GM23338 (cell line): ENCODE measurements at regions not wholly inside any gene's neighbourhood (a gene's known extent, or its start where the extent isn't known, plus 50 kb on each side); places are given as distances from the start of the nearest gene placed in this dataset.

Experiments
- ATAC-seq: fragments of 200-7000 bp; cut with Tn5 transposase; 3 replicates; pipeline ENCODE4 v1.9.1; 2020
- DNase-seq: peaks from one replicate; pipeline ENCODE4 v3.0.0-alpha.2; 2015; ENCODE audit warnings: low spot score
- H2AFZ ChIP-seq: fragments of 200-600 bp; sonication (generic); 2 replicates; pipeline ENCODE4 v1.8.0; 2016; ENCODE audit warnings: antibody characterized with exemption, mild to moderate bottlenecking, moderate library complexity
- H3F3A ChIP-seq: fragments of 200-600 bp; sonication (generic); replicated peaks from 2 replicates; pipeline ENCODE4 v1.8.0; 2017; ENCODE audit warnings: antibody characterized with exemption, mixed run types, low read depth
- H3K27ac ChIP-seq: fragments of 200-600 bp; sonication (generic); 2 replicates; pipeline ENCODE4 v1.6.1; 2016; ENCODE audit warnings: low read depth
- H3K27me3 ChIP-seq: fragments of 200-600 bp; sonication (generic); 2 replicates; pipeline ENCODE4 v1.8.0; 2016; ENCODE audit warnings: mild to moderate bottlenecking, mixed run types, moderate library complexity; ENCODE audit not compliant: insufficient read depth
- H3K36me3 ChIP-seq: fragments of 200-600 bp; sonication (generic); 2 replicates; pipeline ENCODE4 v1.8.0; 2016; ENCODE audit warnings: mild to moderate bottlenecking; ENCODE audit not compliant: insufficient read depth
- H3K4me1 ChIP-seq: fragments of 200-600 bp; sonication (generic); 2 replicates; pipeline ENCODE4 v1.8.0; 2016; ENCODE audit warnings: mild to moderate bottlenecking, moderate library complexity; ENCODE audit not compliant: insufficient read depth
- H3K4me2 ChIP-seq: fragments of 200-600 bp; sonication (generic); 2 replicates; pipeline ENCODE4 v1.7.1; 2017; ENCODE audit warnings: mixed run types
- H3K4me3 ChIP-seq: fragments of 200-600 bp; sonication (generic); 2 replicates; pipeline ENCODE4 v1.6.1; 2016; ENCODE audit warnings: mixed run types
- H3K79me2 ChIP-seq: fragments of 200-600 bp; sonication (generic); replicated peaks from 2 replicates; pipeline ENCODE4 v1.8.0; 2017; ENCODE audit warnings: mild to moderate bottlenecking; ENCODE audit not compliant: insufficient read depth
- H3K9me2 ChIP-seq: fragments of 200-600 bp; sonication (generic); 2 replicates; pipeline ENCODE4 v1.8.0; 2017; ENCODE audit not compliant: insufficient read depth
- H4K20me1 ChIP-seq: fragments of 200-600 bp; sonication (generic); replicated peaks from 2 replicates; pipeline ENCODE4 v1.8.0; 2017; ENCODE audit warnings: mild to moderate bottlenecking; ENCODE audit not compliant: insufficient read depth
- H3K27ac Mint-ChIP-seq: 2 replicates; pipeline ENCODE4 v1.8.0; 2020; ENCODE audit warnings: inconsistent platforms, mild to moderate bottlenecking, moderate library complexity, mixed read lengths
- H3K27me3 Mint-ChIP-seq: 3 replicates; pipeline ENCODE4 v1.8.0; 2022; ENCODE audit warnings: low read depth, mild to moderate bottlenecking, moderate library complexity, mixed read lengths, inconsistent platforms; ENCODE audit not compliant: insufficient read depth, poor library complexity
- H3K36me3 Mint-ChIP-seq: 3 replicates; pipeline ENCODE4 v1.8.0; 2021; ENCODE audit warnings: low read depth, mild to moderate bottlenecking, inconsistent platforms, moderate library complexity, mixed read lengths
- H3K4me1 Mint-ChIP-seq: 3 replicates; pipeline ENCODE4 v1.8.0; 2020; ENCODE audit warnings: mild to moderate bottlenecking, inconsistent platforms, mixed read lengths
- H3K4me3 Mint-ChIP-seq: 3 replicates; pipeline ENCODE4 v1.8.0; 2021; ENCODE audit warnings: moderate library complexity, mild to moderate bottlenecking, inconsistent platforms, mixed read lengths
- H3K9me3 Mint-ChIP-seq: 3 replicates; pipeline ENCODE4 v1.8.0; 2020; ENCODE audit warnings: moderate library complexity, mild to moderate bottlenecking, inconsistent platforms, mixed read lengths
- CREB1 ChIP-seq: fragments of 250-450 bp; sonication (Bioruptor Pico); IDR thresholded peaks from 2 replicates; pipeline ENCODE4 v1.5.0; 2020; ENCODE audit warnings: low read depth, mild to moderate bottlenecking, moderate library complexity
- EZH2 ChIP-seq: fragments of 200-600 bp; sonication (generic); IDR thresholded peaks from one replicate; pipeline ENCODE4 v1.8.0; 2017; ENCODE audit warnings: antibody characterized with exemption, mild to moderate bottlenecking, low read depth; ENCODE audit not compliant: unreplicated experiment
- EZH2phosphoT487 ChIP-seq: fragments of 200-600 bp; sonication (generic); IDR thresholded peaks from one replicate; pipeline ENCODE4 v1.8.1; 2018; ENCODE audit warnings: antibody characterized with exemption; ENCODE audit not compliant: unreplicated experiment
- JUNB ChIP-seq: IDR thresholded peaks from one replicate; pipeline ENCODE4 v1.6.1; 2016; ENCODE audit warnings: antibody characterized with exemption; ENCODE audit not compliant: unreplicated experiment
- NANOG ChIP-seq: IDR thresholded peaks from 2 replicates; pipeline ENCODE4 v1.6.1; 2016; ENCODE audit warnings: antibody characterized with exemption, borderline replicate concordance
- POLR2AphosphoS5 ChIP-seq: IDR thresholded peaks from 2 replicates; pipeline ENCODE4 v1.6.1; 2016; ENCODE audit warnings: antibody characterized with exemption, low read depth
- STAT1 ChIP-seq: IDR thresholded peaks from one replicate; pipeline ENCODE4 v1.6.1; 2016; ENCODE audit warnings: antibody characterized with exemption; ENCODE audit not compliant: unreplicated experiment
- ZNF114 ChIP-seq: fragments of 250-450 bp; sonication (Bioruptor Pico); IDR thresholded peaks from 2 replicates; pipeline ENCODE4 v1.5.0; 2020; ENCODE audit warnings: mild to moderate bottlenecking, moderate library complexity
- ZNF331 ChIP-seq: fragments of 250-450 bp; sonication (Bioruptor Pico); IDR thresholded peaks from 2 replicates; pipeline ENCODE4 v1.5.0; 2020; ENCODE audit warnings: low read depth, mild to moderate bottlenecking, moderate library complexity
- TF ChIP-seq, protein P1 (sequence below): IDR thresholded peaks from one replicate; pipeline ENCODE4 v1.6.1; 2018; ENCODE audit warnings: antibody characterized with exemption; ENCODE audit not compliant: unreplicated experiment
- TF ChIP-seq, protein P2 (sequence below), 2 experiments: fragments of 200-600 bp in 1 of 2; sonication (generic) in 1 of 2; conservative IDR thresholded peaks; 2 replicates each; pipeline versions ENCODE4 v1.5.1 to v1.6.1; 2016 to 2017; ENCODE audit warnings: antibody characterized with exemption in 2 of 2, low read depth in 2 of 2, mild to moderate bottlenecking in 2 of 2, moderate library complexity in 1 of 2
- TF ChIP-seq, protein P3 (sequence below): fragments of 250-450 bp; sonication (Bioruptor Pico); IDR thresholded peaks from 2 replicates; pipeline ENCODE4 v1.5.0; 2020; ENCODE audit warnings: mild to moderate bottlenecking, moderate library complexity
- TF ChIP-seq, protein P4 (sequence below): IDR thresholded peaks from 2 replicates; pipeline ENCODE4 v1.6.1; 2016; ENCODE audit warnings: antibody characterized with exemption

DNA sequence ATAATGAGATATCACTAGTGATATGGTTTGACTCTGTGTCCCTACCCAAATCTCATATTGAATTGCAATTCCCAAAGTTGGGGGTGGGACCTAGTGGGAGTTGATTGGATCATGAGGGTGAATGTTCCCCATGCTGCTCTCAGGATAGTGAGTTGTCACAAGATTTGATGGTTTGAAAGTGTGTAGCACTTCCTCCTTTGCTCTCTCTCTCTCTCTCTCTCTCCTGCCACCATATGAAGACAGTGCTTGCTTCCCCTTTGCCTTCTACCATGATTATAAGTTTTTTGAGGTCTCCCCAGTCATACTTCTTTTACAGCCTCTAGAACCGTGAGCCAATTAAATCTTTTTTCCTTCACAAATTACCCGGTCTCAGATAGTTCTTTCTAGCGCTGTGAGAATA is 1002.0 kb upstream of the ADGRB3 start:
- no peaks in the 10 kb centered on the region for H3K27me3 Mint-ChIP-seq
- no peak for DNase-seq
- no peak overlapping the region for H3K4me3 Mint-ChIP-seq
- no peak for TF ChIP-seq POLR2AphosphoS5
- TF ChIP-seq, protein P1, sequence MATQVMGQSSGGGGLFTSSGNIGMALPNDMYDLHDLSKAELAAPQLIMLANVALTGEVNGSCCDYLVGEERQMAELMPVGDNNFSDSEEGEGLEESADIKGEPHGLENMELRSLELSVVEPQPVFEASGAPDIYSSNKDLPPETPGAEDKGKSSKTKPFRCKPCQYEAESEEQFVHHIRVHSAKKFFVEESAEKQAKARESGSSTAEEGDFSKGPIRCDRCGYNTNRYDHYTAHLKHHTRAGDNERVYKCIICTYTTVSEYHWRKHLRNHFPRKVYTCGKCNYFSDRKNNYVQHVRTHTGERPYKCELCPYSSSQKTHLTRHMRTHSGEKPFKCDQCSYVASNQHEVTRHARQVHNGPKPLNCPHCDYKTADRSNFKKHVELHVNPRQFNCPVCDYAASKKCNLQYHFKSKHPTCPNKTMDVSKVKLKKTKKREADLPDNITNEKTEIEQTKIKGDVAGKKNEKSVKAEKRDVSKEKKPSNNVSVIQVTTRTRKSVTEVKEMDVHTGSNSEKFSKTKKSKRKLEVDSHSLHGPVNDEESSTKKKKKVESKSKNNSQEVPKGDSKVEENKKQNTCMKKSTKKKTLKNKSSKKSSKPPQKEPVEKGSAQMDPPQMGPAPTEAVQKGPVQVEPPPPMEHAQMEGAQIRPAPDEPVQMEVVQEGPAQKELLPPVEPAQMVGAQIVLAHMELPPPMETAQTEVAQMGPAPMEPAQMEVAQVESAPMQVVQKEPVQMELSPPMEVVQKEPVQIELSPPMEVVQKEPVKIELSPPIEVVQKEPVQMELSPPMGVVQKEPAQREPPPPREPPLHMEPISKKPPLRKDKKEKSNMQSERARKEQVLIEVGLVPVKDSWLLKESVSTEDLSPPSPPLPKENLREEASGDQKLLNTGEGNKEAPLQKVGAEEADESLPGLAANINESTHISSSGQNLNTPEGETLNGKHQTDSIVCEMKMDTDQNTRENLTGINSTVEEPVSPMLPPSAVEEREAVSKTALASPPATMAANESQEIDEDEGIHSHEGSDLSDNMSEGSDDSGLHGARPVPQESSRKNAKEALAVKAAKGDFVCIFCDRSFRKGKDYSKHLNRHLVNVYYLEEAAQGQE: no peak
- TF ChIP-seq STAT1: no peak
- no peak for TF ChIP-seq JUNB
- TF ChIP-seq ZNF114: no peak
- no peak for TF ChIP-seq EZH2
- no peak for TF ChIP-seq ZNF331 (CRISPR knock-in tag)
- no peak for TF ChIP-seq EZH2phosphoT487
- TF ChIP-seq CREB1 (CRISPR knock-in tag): no peak
- TF ChIP-seq, protein P2, sequence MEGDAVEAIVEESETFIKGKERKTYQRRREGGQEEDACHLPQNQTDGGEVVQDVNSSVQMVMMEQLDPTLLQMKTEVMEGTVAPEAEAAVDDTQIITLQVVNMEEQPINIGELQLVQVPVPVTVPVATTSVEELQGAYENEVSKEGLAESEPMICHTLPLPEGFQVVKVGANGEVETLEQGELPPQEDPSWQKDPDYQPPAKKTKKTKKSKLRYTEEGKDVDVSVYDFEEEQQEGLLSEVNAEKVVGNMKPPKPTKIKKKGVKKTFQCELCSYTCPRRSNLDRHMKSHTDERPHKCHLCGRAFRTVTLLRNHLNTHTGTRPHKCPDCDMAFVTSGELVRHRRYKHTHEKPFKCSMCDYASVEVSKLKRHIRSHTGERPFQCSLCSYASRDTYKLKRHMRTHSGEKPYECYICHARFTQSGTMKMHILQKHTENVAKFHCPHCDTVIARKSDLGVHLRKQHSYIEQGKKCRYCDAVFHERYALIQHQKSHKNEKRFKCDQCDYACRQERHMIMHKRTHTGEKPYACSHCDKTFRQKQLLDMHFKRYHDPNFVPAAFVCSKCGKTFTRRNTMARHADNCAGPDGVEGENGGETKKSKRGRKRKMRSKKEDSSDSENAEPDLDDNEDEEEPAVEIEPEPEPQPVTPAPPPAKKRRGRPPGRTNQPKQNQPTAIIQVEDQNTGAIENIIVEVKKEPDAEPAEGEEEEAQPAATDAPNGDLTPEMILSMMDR (conservative IDR thresholded peaks at IDR 0.05; ENCODE audit: low read depth in 2 of 2): no peak
- TF ChIP-seq NANOG: no peak
- TF ChIP-seq, protein P3, sequence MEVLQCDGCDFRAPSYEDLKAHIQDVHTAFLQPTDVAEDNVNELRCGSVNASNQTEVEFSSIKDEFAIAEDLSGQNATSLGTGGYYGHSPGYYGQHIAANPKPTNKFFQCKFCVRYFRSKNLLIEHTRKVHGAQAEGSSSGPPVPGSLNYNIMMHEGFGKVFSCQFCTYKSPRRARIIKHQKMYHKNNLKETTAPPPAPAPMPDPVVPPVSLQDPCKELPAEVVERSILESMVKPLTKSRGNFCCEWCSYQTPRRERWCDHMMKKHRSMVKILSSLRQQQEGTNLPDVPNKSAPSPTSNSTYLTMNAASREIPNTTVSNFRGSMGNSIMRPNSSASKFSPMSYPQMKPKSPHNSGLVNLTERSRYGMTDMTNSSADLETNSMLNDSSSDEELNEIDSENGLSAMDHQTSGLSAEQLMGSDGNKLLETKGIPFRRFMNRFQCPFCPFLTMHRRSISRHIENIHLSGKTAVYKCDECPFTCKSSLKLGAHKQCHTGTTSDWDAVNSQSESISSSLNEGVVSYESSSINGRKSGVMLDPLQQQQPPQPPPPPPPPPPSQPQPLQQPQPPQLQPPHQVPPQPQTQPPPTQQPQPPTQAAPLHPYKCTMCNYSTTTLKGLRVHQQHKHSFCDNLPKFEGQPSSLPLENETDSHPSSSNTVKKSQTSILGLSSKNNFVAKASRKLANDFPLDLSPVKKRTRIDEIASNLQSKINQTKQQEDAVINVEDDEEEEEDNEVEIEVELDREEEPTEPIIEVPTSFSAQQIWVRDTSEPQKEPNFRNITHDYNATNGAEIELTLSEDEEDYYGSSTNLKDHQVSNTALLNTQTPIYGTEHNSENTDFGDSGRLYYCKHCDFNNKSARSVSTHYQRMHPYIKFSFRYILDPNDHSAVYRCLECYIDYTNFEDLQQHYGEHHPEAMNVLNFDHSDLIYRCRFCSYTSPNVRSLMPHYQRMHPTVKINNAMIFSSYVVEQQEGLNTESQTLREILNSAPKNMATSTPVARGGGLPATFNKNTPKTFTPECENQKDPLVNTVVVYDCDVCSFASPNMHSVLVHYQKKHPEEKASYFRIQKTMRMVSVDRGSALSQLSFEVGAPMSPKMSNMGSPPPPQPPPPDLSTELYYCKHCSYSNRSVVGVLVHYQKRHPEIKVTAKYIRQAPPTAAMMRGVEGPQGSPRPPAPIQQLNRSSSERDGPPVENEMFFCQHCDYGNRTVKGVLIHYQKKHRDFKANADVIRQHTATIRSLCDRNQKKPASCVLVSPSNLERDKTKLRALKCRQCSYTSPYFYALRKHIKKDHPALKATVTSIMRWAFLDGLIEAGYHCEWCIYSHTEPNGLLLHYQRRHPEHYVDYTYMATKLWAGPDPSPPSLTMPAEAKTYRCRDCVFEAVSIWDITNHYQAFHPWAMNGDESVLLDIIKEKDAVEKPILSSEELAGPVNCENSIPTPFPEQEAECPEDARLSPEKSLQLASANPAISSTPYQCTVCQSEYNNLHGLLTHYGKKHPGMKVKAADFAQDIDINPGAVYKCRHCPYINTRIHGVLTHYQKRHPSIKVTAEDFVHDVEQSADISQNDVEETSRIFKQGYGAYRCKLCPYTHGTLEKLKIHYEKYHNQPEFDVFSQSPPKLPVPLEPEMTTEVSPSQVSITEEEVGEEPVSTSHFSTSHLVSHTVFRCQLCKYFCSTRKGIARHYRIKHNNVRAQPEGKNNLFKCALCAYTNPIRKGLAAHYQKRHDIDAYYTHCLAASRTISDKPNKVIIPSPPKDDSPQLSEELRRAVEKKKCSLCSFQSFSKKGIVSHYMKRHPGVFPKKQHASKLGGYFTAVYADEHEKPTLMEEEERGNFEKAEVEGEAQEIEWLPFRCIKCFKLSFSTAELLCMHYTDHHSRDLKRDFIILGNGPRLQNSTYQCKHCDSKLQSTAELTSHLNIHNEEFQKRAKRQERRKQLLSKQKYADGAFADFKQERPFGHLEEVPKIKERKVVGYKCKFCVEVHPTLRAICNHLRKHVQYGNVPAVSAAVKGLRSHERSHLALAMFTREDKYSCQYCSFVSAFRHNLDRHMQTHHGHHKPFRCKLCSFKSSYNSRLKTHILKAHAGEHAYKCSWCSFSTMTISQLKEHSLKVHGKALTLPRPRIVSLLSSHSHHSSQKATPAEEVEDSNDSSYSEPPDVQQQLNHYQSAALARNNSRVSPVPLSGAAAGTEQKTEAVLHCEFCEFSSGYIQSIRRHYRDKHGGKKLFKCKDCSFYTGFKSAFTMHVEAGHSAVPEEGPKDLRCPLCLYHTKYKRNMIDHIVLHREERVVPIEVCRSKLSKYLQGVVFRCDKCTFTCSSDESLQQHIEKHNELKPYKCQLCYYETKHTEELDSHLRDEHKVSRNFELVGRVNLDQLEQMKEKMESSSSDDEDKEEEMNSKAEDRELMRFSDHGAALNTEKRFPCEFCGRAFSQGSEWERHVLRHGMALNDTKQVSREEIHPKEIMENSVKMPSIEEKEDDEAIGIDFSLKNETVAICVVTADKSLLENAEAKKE (CRISPR knock-in tag): no peak
- TF ChIP-seq, protein P4, sequence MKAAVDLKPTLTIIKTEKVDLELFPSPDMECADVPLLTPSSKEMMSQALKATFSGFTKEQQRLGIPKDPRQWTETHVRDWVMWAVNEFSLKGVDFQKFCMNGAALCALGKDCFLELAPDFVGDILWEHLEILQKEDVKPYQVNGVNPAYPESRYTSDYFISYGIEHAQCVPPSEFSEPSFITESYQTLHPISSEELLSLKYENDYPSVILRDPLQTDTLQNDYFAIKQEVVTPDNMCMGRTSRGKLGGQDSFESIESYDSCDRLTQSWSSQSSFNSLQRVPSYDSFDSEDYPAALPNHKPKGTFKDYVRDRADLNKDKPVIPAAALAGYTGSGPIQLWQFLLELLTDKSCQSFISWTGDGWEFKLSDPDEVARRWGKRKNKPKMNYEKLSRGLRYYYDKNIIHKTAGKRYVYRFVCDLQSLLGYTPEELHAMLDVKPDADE: no peak
- ATAC-seq: no peak
- no peaks in the 10 kb centered on the region for H3K4me1 ChIP-seq
- no peaks in the 10 kb centered on the region for H3K9me2 ChIP-seq
- H4K20me1 ChIP-seq: no peaks in the 10 kb centered on the region
- H3K4me2 ChIP-seq: no peak overlapping the region
- no peak overlapping the region for H3K4me3 ChIP-seq
- H3K9me3 Mint-ChIP-seq: peaks cover 21% of the 10 kb centered on the region
- no peaks in the 10 kb centered on the region for H3K4me1 Mint-ChIP-seq
- no peak overlapping the region for H3K27ac ChIP-seq
- no peaks in the 10 kb centered on the region for H3K36me3 ChIP-seq
- H3K27me3 ChIP-seq: no peaks in the 10 kb centered on the region
- peaks cover 9% of the 10 kb centered on the region; the same call in 1 of the 3 replicates for H3K36me3 Mint-ChIP-seq
- no peaks in the 10 kb centered on the region for H3K79me2 ChIP-seq
- no peak overlapping the region for H3K27ac Mint-ChIP-seq
- no peak overlapping the region for H2AFZ ChIP-seq
- H3F3A ChIP-seq: no peaks in the 10 kb centered on the region
